B cell (primary cell): ENCODE measurements at regions not wholly inside any gene's neighbourhood (a gene's known extent, or its start where the extent isn't known, plus 50 kb on each side); places are given as distances from the start of the nearest gene placed in this dataset.

Experiments used
- ATAC-seq: fragments of 200-7000 bp; cut with Tn5 transposase; one replicate; pipeline ENCODE4 v1.10.0; 2021; ENCODE audit warnings: low read depth, mild to moderate bottlenecking, moderate number of reproducible peaks, moderate library complexity
- CTCF ChIA-PET: fragments of 350-600 bp; sonication (Branson Sonifier 250); formaldehyde crosslinking; loops from one replicate; lab custom pipeline; 2021; ENCODE audit warnings: antibody characterized with exemption, inconsistent platforms; lab: Charles Lee
- POLR2A ChIA-PET: fragments of 350-600 bp; sonication (Branson Sonifier 250); formaldehyde crosslinking; loops from one replicate; lab custom pipeline; 2021; ENCODE audit warnings: antibody characterized with exemption; lab: Charles Lee
- DNase-seq: peaks from one replicate; pipeline ENCODE4 v3.0.0; 2013
- H2AFZ ChIP-seq: 2 replicates; pipeline ENCODE4 v1.6.1; 2012; ENCODE audit warnings: mild to moderate bottlenecking, low read depth, low read length; ENCODE audit not compliant: insufficient read depth, poor library complexity, severe bottlenecking
- H3K27ac ChIP-seq, 2 donors: 1 replicate in 1 of 2; 2 replicates in 1 of 2; pipeline ENCODE4 v1.5.1; 2012 to 2013; ENCODE audit warnings: low read length in 2 of 2, mild to moderate bottlenecking in 2 of 2, moderate library complexity in 1 of 2
- H3K27me3 ChIP-seq, 4 experiments: fragments of 200-600 bp in 1 of 4; sonication (generic) in 1 of 4; replicated peaks in 1 of 4; 1 replicate in 2 of 4; 2 replicates in 2 of 4; pipeline versions ENCODE4 v1.6.1 to v1.7.0; 2013 to 2016; ENCODE audit warnings: low read length in 3 of 4, mild to moderate bottlenecking in 2 of 4, mixed read lengths in 1 of 4, moderate library complexity in 1 of 4; ENCODE audit not compliant: insufficient read depth in 4 of 4, control insufficient read depth in 3 of 4; ENCODE audit errors: control extremely low read depth in 1 of 4
- H3K36me3 ChIP-seq, 2 experiments: replicated peaks in 1 of 2; 1 replicate in 1 of 2; 2 replicates in 1 of 2; pipeline versions ENCODE4 v1.6.1 to v1.7.1; 2013; ENCODE audit warnings: low read length in 1 of 2; ENCODE audit not compliant: insufficient read depth in 2 of 2, control insufficient read depth in 1 of 2; ENCODE audit errors: control extremely low read depth in 1 of 2, extremely low read depth in 1 of 2
- H3K4me1 ChIP-seq, 2 donors: fragments of 200-600 bp in 1 of 2; sonication (generic) in 1 of 2; 1 replicate in 1 of 2; 2 replicates in 1 of 2; pipeline versions ENCODE4 v1.5.1 to v1.6.1; 2013 to 2017; ENCODE audit warnings: low read length in 2 of 2; ENCODE audit not compliant: control insufficient read depth in 2 of 2, insufficient read depth in 2 of 2
- H3K4me2 ChIP-seq: replicated peaks from 2 replicates; pipeline ENCODE3; 2012; ENCODE audit warnings: mild to moderate bottlenecking, low read depth, low read length; ENCODE audit not compliant: poor library complexity, severe bottlenecking
- H3K4me3 ChIP-seq, 5 experiments: fragments of 200-600 bp in 1 of 5; sonication (generic) in 1 of 5; 1 replicate in 3 of 5; 2 replicates in 2 of 5; pipeline versions ENCODE4 v1.5.1 to v1.7.0; 2011 to 2016; ENCODE audit warnings: low read length in 4 of 5, mild to moderate bottlenecking in 4 of 5, low read depth in 2 of 5, control low read depth in 1 of 5, moderate library complexity in 1 of 5; ENCODE audit not compliant: insufficient read depth in 1 of 5; ENCODE audit errors: control extremely low read depth in 1 of 5, extremely low read depth in 1 of 5
- H3K79me2 ChIP-seq: fragments of 200-600 bp; sonication (generic); one replicate; pipeline ENCODE4 v1.6.0; 2016; ENCODE audit warnings: low read length; ENCODE audit not compliant: control insufficient read depth, insufficient read depth
- H3K9ac ChIP-seq: fragments of 200-600 bp; sonication (generic); 2 replicates; pipeline ENCODE4 v1.6.1; 2017; ENCODE audit warnings: mild to moderate bottlenecking, low read length, moderate library complexity
- H3K9me3 ChIP-seq, 3 donors: one replicate each; pipeline versions ENCODE4 v1.6.1 to v1.7.1; 2013; ENCODE audit warnings: low read length in 2 of 3; ENCODE audit not compliant: control insufficient read depth in 2 of 3, insufficient read depth in 1 of 3; ENCODE audit errors: control extremely low read depth in 1 of 3
- H4K20me1 ChIP-seq: 2 replicates; pipeline ENCODE4 v1.6.0; 2012; ENCODE audit warnings: mild to moderate bottlenecking, low read length; ENCODE audit not compliant: insufficient read depth, control insufficient read depth, poor library complexity, severe bottlenecking
- H3K27ac Mint-ChIP-seq: one replicate; pipeline ENCODE4 v1.8.0; 2021; ENCODE audit warnings: mixed read lengths
- H3K27me3 Mint-ChIP-seq: one replicate; pipeline ENCODE4 v1.8.0; 2021; ENCODE audit warnings: mixed read lengths
- H3K4me1 Mint-ChIP-seq: one replicate; pipeline ENCODE4 v1.8.0; 2021; ENCODE audit warnings: mixed read lengths
- H3K4me3 Mint-ChIP-seq: one replicate; pipeline ENCODE4 v1.8.0; 2021; ENCODE audit warnings: mixed read lengths
- H3K9me3 Mint-ChIP-seq: one replicate; pipeline ENCODE4 v1.8.0; 2022; ENCODE audit warnings: mixed read lengths; ENCODE audit not compliant: insufficient read depth
- CTCF ChIP-seq: fragments of 200-600 bp; IDR thresholded peaks from one replicate; pipeline ENCODE4 v1.8.0; 2022; ENCODE audit warnings: antibody characterized with exemption, mild to moderate bottlenecking
- EZH2 ChIP-seq: IDR thresholded peaks from 2 replicates; pipeline ENCODE4 v1.6.1; 2012; ENCODE audit warnings: borderline replicate concordance, low read depth, mild to moderate bottlenecking, moderate library complexity, low read length; ENCODE audit not compliant: insufficient read depth, poor library complexity, severe bottlenecking
- WGBS: methylation state at CpG from one replicate; pipeline ENCODE4 v1.1.5; 2013; ENCODE audit warnings: missing lambda C conversion rate; ENCODE audit not compliant: insufficient coverage; 5-methylcytosine and 5-hydroxymethylcytosine counted together
- intact Hi-C: fragments of 100-400 bp; cut with micrococcal nuclease; formaldehyde crosslinking; loops from one replicate; pipeline ENCODE4 v1.10.0; 2022

GRCh38 chr12:3342051-3342450 is 149.0 kb upstream of the PRMT8 start:
- Mint-ChIP-seq H3K27ac (no peak overlapping the region), H3K4me1 (no peaks in the 10 kb centered on the region), H3K4me3 (no peak overlapping the region), H3K27me3 (peaks cover 29% of the 10 kb centered on the region), H3K9me3 (no peaks in the 10 kb centered on the region)
- Histone ChIP-seq H3K4me1 (no peaks in the 10 kb centered on the region), H3K4me2 (no peak overlapping the region), H3K9ac (no peak overlapping the region), H3K27ac (no peak overlapping the region), H3K9me3 (no peaks in the 10 kb centered on the region), H3K4me3 (no peak overlapping the region), H3K79me2 (no peaks in the 10 kb centered on the region), H3K36me3 (no peaks in the 10 kb centered on the region), H3K27me3 (peaks cover 0 to 17% (median 0%) of the 10 kb centered on the region in 4 experiments), H4K20me1 (no peaks in the 10 kb centered on the region), H2AFZ (no peak overlapping the region)
- DNase-seq = peak; percentile 15
- ChIA-PET CTCF (interaction anchor here (1.1 to 1.9 kb wide), 2 partner anchors 8 to 462 kb away, joined by 3 to 7 read pairs; no protein-coding TSS in a partner anchor), POLR2A (no interaction called here)
- no peak for TF ChIP-seq EZH2
- TF ChIP-seq CTCF = no peak
- WGBS = 28% methylated on average over 8 of the region's 8 CpGs
- no peak for ATAC-seq
- intact Hi-C loops = no loop called here

GRCh38 chr12:3348055-3348454 is 142.9 kb upstream of the PRMT8 start:
- POLR2A ChIA-PET = no interaction called here
- Mint-ChIP-seq H3K4me1 (no peaks in the 10 kb centered on the region), H3K9me3 (no peaks in the 10 kb centered on the region), H3K4me3 (no peak overlapping the region), H3K27me3 (peaks cover 12% of the 10 kb centered on the region), H3K27ac (no peak overlapping the region)
- DNase-seq (no peak), ATAC-seq (no peak)
- Histone ChIP-seq H3K4me1 (no peaks in the 10 kb centered on the region), H4K20me1 (no peaks in the 10 kb centered on the region), H3K27ac (no peak overlapping the region), H3K4me3 (no peak overlapping the region), H3K4me2 (no peak overlapping the region), H3K79me2 (no peaks in the 10 kb centered on the region), H2AFZ (no peak overlapping the region), H3K9ac (no peak overlapping the region), H3K27me3 (peaks cover 0 to 1% (median 0%) of the 10 kb centered on the region in 4 experiments), H3K9me3 (no peaks in the 10 kb centered on the region), H3K36me3 (no peaks in the 10 kb centered on the region)
- CTCF ChIA-PET = no interaction called here
- 100% methylated on average over 1 of the region's 5 CpGs for WGBS
- TF ChIP-seq EZH2 (no peak), CTCF (no peak)
- intact Hi-C loops = no loop called here
